Breast epithelium (tissue), 4 donors: ENCODE measurements at regions not wholly inside any gene's neighbourhood (a gene's known extent, or its start where the extent isn't known, plus 50 kb on each side); places are given as distances from the start of the nearest gene placed in this dataset.

Experiments used
- DNase-seq, 2 donors: peaks; one replicate each; pipeline ENCODE4 v3.0.0-alpha.2; 2019; ENCODE audit warnings: low spot score in 2 of 2
- H3K27ac ChIP-seq, 2 donors: fragments of 200-600 bp; sonication (generic) in 1 of 2; one replicate each; pipeline ENCODE4 v1.5.1; 2016 to 2019; ENCODE audit warnings: mild to moderate bottlenecking in 1 of 2
- H3K27me3 ChIP-seq, 2 donors: fragments of 200-600 bp; sonication (generic) in 1 of 2; one replicate each; pipeline versions ENCODE4 v1.5.1 to v1.6.0; 2017 to 2019; ENCODE audit warnings: control low read depth in 1 of 2, mild to moderate bottlenecking in 1 of 2
- H3K36me3 ChIP-seq: fragments of 200-600 bp; one replicate; pipeline ENCODE4 v1.5.1; 2019
- H3K4me1 ChIP-seq, 2 donors: fragments of 200-600 bp; sonication (generic); one replicate each; pipeline ENCODE4 v1.5.1; 2016 to 2019; ENCODE audit warnings: control low read depth in 1 of 2
- H3K4me3 ChIP-seq, 3 donors: fragments of 200-600 bp; sonication (generic); 1 replicate in 2 of 3; 2 replicates in 1 of 3; pipeline ENCODE4 v1.5.1; 2016 to 2019; ENCODE audit warnings: mild to moderate bottlenecking in 3 of 3, moderate library complexity in 2 of 3
- H3K9me3 ChIP-seq, 2 donors: fragments of 200-600 bp; sonication (generic) in 1 of 2; one replicate each; pipeline ENCODE4 v1.5.1; 2016 to 2019; ENCODE audit warnings: control low read depth in 1 of 2
- CTCF ChIP-seq, 3 donors: fragments of 450-650 bp; IDR thresholded peaks; one replicate each; pipeline ENCODE4 v1.5.1; 2016 to 2017; ENCODE audit warnings: antibody characterized with exemption in 3 of 3, mild to moderate bottlenecking in 3 of 3, moderate library complexity in 3 of 3
- POLR2A ChIP-seq: fragments of 450-650 bp; IDR thresholded peaks from one replicate; pipeline ENCODE4 v1.6.1; 2016; ENCODE audit warnings: antibody characterized with exemption, mild to moderate bottlenecking, moderate library complexity
- POLR2AphosphoS5 ChIP-seq, 3 donors: sonication (generic); formaldehyde crosslinking; IDR thresholded peaks; one replicate each; pipeline ENCODE4 v1.6.1; 2017; ENCODE audit warnings: antibody characterized with exemption in 3 of 3
- intact Hi-C: fragments of 100-400 bp; cut with DNase I; formaldehyde crosslinking; loops from one replicate; pipeline ENCODE4 v1.15.1; 2023; ENCODE audit warnings: low total_unique reads

- H3K27ac ChIP-seq, result peak overlapping the region; percentile 70 to 76
- no peaks in the 10 kb centered on the region for H3K4me1 ChIP-seq
- DNase-seq, result peak; percentile 67 to 85
- H3K4me3 ChIP-seq, result no peak overlapping the region
- no peaks in the 10 kb centered on the region for H3K27me3 ChIP-seq
- TF ChIP-seq POLR2A, result no peak
- no peak for TF ChIP-seq POLR2AphosphoS5 (IDR thresholded peaks at IDR 0.05)
- no peak for TF ChIP-seq CTCF (IDR thresholded peaks at IDR 0.05)
- no peaks in the 10 kb centered on the region for H3K36me3 ChIP-seq
- intact Hi-C loops, result no loop called here
- no peaks in the 10 kb centered on the region for H3K9me3 ChIP-seq
These were observed 344.6 kb downstream of the SOX9 start for GRCh38 chr17:72465191-72466024.

GRCh38 chr17:72466199-72466598, 345.4 kb downstream of the SOX9 start:
- no peak for DNase-seq
- intact Hi-C loops, result no loop called here

DNA sequence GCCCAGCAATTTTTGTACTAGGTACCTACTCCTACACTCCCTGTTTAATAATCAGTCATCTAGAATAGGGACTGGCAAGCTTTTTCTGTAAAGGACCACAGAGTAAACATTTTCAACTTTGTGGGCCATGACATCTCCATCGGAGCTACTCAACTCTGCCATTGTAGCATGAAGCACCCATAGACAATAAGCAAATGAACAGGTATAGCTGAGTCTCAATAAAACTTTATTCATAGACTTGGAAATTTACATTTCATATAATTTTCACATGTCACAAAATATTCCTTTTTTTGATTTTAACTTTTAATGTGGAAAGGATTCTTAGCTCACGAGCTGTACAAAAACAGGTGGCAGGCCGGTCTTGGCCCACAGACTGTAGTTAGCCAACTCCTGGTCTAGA, 345.8 kb downstream of the SOX9 start:
- Histone ChIP-seq H3K27me3 (no peaks in the 10 kb centered on the region), H3K9me3 (no peaks in the 10 kb centered on the region), H3K4me3 (no peak overlapping the region), H3K36me3 (no peaks in the 10 kb centered on the region), H3K27ac (peak overlapping the region in 1 of 2 donors; percentile 70), H3K4me1 (no peaks in the 10 kb centered on the region)
- intact Hi-C loops, result no loop called here
- no peak for TF ChIP-seq POLR2A
- TF ChIP-seq CTCF (IDR thresholded peaks at IDR 0.05), result no peak
- no peak for TF ChIP-seq POLR2AphosphoS5 (IDR thresholded peaks at IDR 0.05)
- DNase-seq, result no peak

More at GRCh38 chr17:72466199-72466598, 345.4 kb downstream of the SOX9 start:
- no peaks in the 10 kb centered on the region for H3K27me3 ChIP-seq
- TF ChIP-seq POLR2AphosphoS5 (IDR thresholded peaks at IDR 0.05) (no peak), POLR2A (no peak), CTCF (IDR thresholded peaks at IDR 0.05) (no peak)
- H3K4me1 ChIP-seq, result no peaks in the 10 kb centered on the region
- no peaks in the 10 kb centered on the region for H3K36me3 ChIP-seq
- no peak overlapping the region for H3K4me3 ChIP-seq
- no peaks in the 10 kb centered on the region for H3K9me3 ChIP-seq
- peak overlapping the region; percentile 70 to 76 for H3K27ac ChIP-seq

GRCh38 chr17:72467841-72468653, 347.2 kb downstream of the SOX9 start:
- H3K4me1 ChIP-seq, result no peaks in the 10 kb centered on the region
- no peaks in the 10 kb centered on the region for H3K27me3 ChIP-seq
- no peaks in the 10 kb centered on the region for H3K36me3 ChIP-seq
- no peaks in the 10 kb centered on the region for H3K9me3 ChIP-seq
- peak overlapping the region; percentile 75 to 89 for H3K27ac ChIP-seq
- peak overlapping the region in 1 of 3 donors; percentile 29 for H3K4me3 ChIP-seq
- intact Hi-C loops, result no loop called here
- peak; percentile 73 to 91 for DNase-seq
- TF ChIP-seq POLR2AphosphoS5 (IDR thresholded peaks at IDR 0.05) (peak in 1 of 3 donors; percentile 66), CTCF (IDR thresholded peaks at IDR 0.05) (peak in 2 of 3 donors; percentile 20 to 59), POLR2A (no peak)

GRCh38 chr17:72468841-72469240, 348.0 kb downstream of the SOX9 start:
- H3K4me1 ChIP-seq, result no peaks in the 10 kb centered on the region
- TF ChIP-seq POLR2AphosphoS5 (IDR thresholded peaks at IDR 0.05) (no peak), CTCF (IDR thresholded peaks at IDR 0.05) (no peak), POLR2A (no peak)
- no peaks in the 10 kb centered on the region for H3K9me3 ChIP-seq
- intact Hi-C loops, result no loop called here
- DNase-seq, result no peak
- H3K27ac ChIP-seq, result peak overlapping the region; percentile 75 to 89
- H3K36me3 ChIP-seq, result no peaks in the 10 kb centered on the region
- no peak overlapping the region for H3K4me3 ChIP-seq
- no peaks in the 10 kb centered on the region for H3K27me3 ChIP-seq
